WTC11 (cell line): ENCODE measurements at regions not wholly inside any gene's neighbourhood (a gene's known extent, or its start where the extent isn't known, plus 50 kb on each side); places are given as distances from the start of the nearest gene placed in this dataset.

ENCODE experiments used
- ATAC-seq: fragments of 200-7000 bp; cut with Tn5 transposase; 2 replicates; pipeline ENCODE4 v1.10.0; 2021; ENCODE audit warnings: mild to moderate bottlenecking, moderate library complexity
- CTCF ChIA-PET: fragments of 300-600 bp; sonication (Branson Sonifier 250); formaldehyde crosslinking; loops from one replicate; lab custom pipeline; 2021; ENCODE audit warnings: antibody characterized with exemption; lab: Charles Lee
- POLR2A ChIA-PET: fragments of 350-600 bp; sonication (Branson Sonifier 250); formaldehyde crosslinking; loops from one replicate; lab custom pipeline; 2021; ENCODE audit warnings: antibody characterized with exemption; lab: Charles Lee
- DNase-seq: peaks from one replicate; pipeline ENCODE4 v3.0.0; 2021; ENCODE audit warnings: low spot score
- H3K27ac Mint-ChIP-seq: 2 replicates; pipeline ENCODE4 v1.8.0; 2021; ENCODE audit warnings: mixed read lengths
- H3K27me3 Mint-ChIP-seq: 2 replicates; pipeline ENCODE4 v1.8.0; 2021; ENCODE audit warnings: low read depth, mild to moderate bottlenecking, moderate library complexity, mixed read lengths
- H3K36me3 Mint-ChIP-seq: 2 replicates; pipeline ENCODE4 v1.8.0; 2021; ENCODE audit warnings: mixed read lengths
- H3K4me1 Mint-ChIP-seq: 2 replicates; pipeline ENCODE4 v1.8.0; 2022; ENCODE audit warnings: mixed read lengths
- H3K4me3 Mint-ChIP-seq: 2 replicates; pipeline ENCODE4 v1.8.0; 2021; ENCODE audit warnings: mild to moderate bottlenecking, moderate library complexity, mixed read lengths
- H3K9me3 Mint-ChIP-seq: 2 replicates; pipeline ENCODE4 v1.8.0; 2021; ENCODE audit warnings: mixed read lengths
- AFF4 ChIP-seq: sonication (generic); formaldehyde crosslinking; IDR thresholded peaks from 2 replicates; pipeline ENCODE4 v1.8.1; 2023; ENCODE audit warnings: mild to moderate bottlenecking, missing genetic modification reagents, borderline replicate concordance
- ARID4B ChIP-seq: sonication (generic); formaldehyde crosslinking; IDR thresholded peaks from 2 replicates; pipeline ENCODE4 v1.8.0; 2023; ENCODE audit warnings: missing genetic modification reagents, mild to moderate bottlenecking, borderline replicate concordance
- HMGA2 ChIP-seq: fragments of 250-450 bp; sonication (Bioruptor Pico); IDR thresholded peaks from 2 replicates; pipeline ENCODE4 v1.4.0; 2021; ENCODE audit warnings: mild to moderate bottlenecking, moderate library complexity
- KAT7 ChIP-seq: sonication (generic); formaldehyde crosslinking; IDR thresholded peaks from 2 replicates; pipeline ENCODE4 v1.8.1; 2023; ENCODE audit warnings: missing genetic modification reagents, mild to moderate bottlenecking, borderline replicate concordance
- NFATC4 ChIP-seq: fragments of 250-450 bp; sonication (Bioruptor Pico); IDR thresholded peaks from 2 replicates; pipeline ENCODE4 v1.9.0; 2021; ENCODE audit warnings: mild to moderate bottlenecking
- SMAD3 ChIP-seq: sonication (generic); formaldehyde crosslinking; IDR thresholded peaks from 2 replicates; pipeline ENCODE4 v1.8.0; 2022; ENCODE audit warnings: missing genetic modification reagents, mild to moderate bottlenecking, borderline replicate concordance
- TF ChIP-seq, protein P1 (sequence below): sonication (generic); formaldehyde crosslinking; IDR thresholded peaks from 2 replicates; pipeline ENCODE4 v1.8.1; 2023; ENCODE audit warnings: mild to moderate bottlenecking, missing genetic modification reagents
- TF ChIP-seq, protein P2 (sequence below): fragments of 250-450 bp; sonication (Bioruptor Pico); IDR thresholded peaks from 2 replicates; pipeline ENCODE4 v1.9.0; 2021; ENCODE audit warnings: mild to moderate bottlenecking, borderline replicate concordance
- TF ChIP-seq, protein P3 (sequence below): fragments of 250-450 bp; sonication (Bioruptor Pico); IDR thresholded peaks from 2 replicates; pipeline ENCODE4 v1.9.0; 2021; ENCODE audit warnings: mild to moderate bottlenecking
- TF ChIP-seq, protein P4 (sequence below): sonication (generic); formaldehyde crosslinking; IDR thresholded peaks from 2 replicates; pipeline ENCODE4 v1.8.1; 2023; ENCODE audit warnings: mild to moderate bottlenecking, missing genetic modification reagents
- TF ChIP-seq, protein P5 (sequence below): sonication (generic); formaldehyde crosslinking; IDR thresholded peaks from 2 replicates; pipeline ENCODE4 v1.8.1; 2022; ENCODE audit warnings: missing genetic modification reagents, borderline replicate concordance

DNA sequence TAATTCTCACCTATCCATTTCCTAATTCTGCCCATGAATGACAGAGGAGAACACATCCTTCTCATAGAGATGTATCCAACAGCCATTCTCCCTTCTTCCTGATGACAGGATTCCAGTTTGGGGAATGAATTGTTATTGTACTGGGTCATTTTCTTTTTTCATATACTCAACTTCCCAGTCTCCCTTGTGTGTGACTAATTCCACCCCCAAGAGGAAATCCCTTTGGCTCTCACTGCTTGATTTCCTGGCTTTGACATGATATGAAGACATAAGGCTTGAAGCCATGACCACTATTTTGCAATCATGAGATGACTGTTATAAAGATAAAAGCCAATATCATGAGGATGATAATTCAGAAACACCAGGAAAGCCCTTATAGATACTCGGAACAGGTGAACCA lies 384.7 kb upstream of the ACVR2A start:
- POLR2A ChIA-PET = no interaction called here

More for the DNA sequence above, 384.7 kb upstream of the ACVR2A start:
- no peak overlapping the region for H3K27ac Mint-ChIP-seq
- H3K36me3 Mint-ChIP-seq = no peaks in the 10 kb centered on the region
- CTCF ChIA-PET = no interaction called here
- DNase-seq (no peak), ATAC-seq (no peak)
- TF ChIP-seq, protein P1, sequence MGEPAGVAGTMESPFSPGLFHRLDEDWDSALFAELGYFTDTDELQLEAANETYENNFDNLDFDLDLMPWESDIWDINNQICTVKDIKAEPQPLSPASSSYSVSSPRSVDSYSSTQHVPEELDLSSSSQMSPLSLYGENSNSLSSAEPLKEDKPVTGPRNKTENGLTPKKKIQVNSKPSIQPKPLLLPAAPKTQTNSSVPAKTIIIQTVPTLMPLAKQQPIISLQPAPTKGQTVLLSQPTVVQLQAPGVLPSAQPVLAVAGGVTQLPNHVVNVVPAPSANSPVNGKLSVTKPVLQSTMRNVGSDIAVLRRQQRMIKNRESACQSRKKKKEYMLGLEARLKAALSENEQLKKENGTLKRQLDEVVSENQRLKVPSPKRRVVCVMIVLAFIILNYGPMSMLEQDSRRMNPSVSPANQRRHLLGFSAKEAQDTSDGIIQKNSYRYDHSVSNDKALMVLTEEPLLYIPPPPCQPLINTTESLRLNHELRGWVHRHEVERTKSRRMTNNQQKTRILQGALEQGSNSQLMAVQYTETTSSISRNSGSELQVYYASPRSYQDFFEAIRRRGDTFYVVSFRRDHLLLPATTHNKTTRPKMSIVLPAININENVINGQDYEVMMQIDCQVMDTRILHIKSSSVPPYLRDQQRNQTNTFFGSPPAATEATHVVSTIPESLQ (CRISPR knock-in tag) = no peak
- TF ChIP-seq, protein P2, sequence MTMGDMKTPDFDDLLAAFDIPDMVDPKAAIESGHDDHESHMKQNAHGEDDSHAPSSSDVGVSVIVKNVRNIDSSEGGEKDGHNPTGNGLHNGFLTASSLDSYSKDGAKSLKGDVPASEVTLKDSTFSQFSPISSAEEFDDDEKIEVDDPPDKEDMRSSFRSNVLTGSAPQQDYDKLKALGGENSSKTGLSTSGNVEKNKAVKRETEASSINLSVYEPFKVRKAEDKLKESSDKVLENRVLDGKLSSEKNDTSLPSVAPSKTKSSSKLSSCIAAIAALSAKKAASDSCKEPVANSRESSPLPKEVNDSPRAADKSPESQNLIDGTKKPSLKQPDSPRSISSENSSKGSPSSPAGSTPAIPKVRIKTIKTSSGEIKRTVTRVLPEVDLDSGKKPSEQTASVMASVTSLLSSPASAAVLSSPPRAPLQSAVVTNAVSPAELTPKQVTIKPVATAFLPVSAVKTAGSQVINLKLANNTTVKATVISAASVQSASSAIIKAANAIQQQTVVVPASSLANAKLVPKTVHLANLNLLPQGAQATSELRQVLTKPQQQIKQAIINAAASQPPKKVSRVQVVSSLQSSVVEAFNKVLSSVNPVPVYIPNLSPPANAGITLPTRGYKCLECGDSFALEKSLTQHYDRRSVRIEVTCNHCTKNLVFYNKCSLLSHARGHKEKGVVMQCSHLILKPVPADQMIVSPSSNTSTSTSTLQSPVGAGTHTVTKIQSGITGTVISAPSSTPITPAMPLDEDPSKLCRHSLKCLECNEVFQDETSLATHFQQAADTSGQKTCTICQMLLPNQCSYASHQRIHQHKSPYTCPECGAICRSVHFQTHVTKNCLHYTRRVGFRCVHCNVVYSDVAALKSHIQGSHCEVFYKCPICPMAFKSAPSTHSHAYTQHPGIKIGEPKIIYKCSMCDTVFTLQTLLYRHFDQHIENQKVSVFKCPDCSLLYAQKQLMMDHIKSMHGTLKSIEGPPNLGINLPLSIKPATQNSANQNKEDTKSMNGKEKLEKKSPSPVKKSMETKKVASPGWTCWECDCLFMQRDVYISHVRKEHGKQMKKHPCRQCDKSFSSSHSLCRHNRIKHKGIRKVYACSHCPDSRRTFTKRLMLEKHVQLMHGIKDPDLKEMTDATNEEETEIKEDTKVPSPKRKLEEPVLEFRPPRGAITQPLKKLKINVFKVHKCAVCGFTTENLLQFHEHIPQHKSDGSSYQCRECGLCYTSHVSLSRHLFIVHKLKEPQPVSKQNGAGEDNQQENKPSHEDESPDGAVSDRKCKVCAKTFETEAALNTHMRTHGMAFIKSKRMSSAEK (CRISPR knock-in tag) = no peak
- TF ChIP-seq ARID4B (CRISPR knock-in tag) (no peak), SMAD3 (CRISPR knock-in tag) (no peak), NFATC4 (CRISPR knock-in tag) (no peak), KAT7 (CRISPR knock-in tag) (no peak), HMGA2 (CRISPR knock-in tag) (no peak), AFF4 (CRISPR knock-in tag) (no peak)
- TF ChIP-seq, protein P3, sequence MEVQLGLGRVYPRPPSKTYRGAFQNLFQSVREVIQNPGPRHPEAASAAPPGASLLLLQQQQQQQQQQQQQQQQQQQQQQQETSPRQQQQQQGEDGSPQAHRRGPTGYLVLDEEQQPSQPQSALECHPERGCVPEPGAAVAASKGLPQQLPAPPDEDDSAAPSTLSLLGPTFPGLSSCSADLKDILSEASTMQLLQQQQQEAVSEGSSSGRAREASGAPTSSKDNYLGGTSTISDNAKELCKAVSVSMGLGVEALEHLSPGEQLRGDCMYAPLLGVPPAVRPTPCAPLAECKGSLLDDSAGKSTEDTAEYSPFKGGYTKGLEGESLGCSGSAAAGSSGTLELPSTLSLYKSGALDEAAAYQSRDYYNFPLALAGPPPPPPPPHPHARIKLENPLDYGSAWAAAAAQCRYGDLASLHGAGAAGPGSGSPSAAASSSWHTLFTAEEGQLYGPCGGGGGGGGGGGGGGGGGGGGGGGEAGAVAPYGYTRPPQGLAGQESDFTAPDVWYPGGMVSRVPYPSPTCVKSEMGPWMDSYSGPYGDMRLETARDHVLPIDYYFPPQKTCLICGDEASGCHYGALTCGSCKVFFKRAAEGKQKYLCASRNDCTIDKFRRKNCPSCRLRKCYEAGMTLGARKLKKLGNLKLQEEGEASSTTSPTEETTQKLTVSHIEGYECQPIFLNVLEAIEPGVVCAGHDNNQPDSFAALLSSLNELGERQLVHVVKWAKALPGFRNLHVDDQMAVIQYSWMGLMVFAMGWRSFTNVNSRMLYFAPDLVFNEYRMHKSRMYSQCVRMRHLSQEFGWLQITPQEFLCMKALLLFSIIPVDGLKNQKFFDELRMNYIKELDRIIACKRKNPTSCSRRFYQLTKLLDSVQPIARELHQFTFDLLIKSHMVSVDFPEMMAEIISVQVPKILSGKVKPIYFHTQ = no peak
- TF ChIP-seq, protein P4, sequence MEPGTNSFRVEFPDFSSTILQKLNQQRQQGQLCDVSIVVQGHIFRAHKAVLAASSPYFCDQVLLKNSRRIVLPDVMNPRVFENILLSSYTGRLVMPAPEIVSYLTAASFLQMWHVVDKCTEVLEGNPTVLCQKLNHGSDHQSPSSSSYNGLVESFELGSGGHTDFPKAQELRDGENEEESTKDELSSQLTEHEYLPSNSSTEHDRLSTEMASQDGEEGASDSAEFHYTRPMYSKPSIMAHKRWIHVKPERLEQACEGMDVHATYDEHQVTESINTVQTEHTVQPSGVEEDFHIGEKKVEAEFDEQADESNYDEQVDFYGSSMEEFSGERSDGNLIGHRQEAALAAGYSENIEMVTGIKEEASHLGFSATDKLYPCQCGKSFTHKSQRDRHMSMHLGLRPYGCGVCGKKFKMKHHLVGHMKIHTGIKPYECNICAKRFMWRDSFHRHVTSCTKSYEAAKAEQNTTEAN = no peak
- TF ChIP-seq, protein P5, sequence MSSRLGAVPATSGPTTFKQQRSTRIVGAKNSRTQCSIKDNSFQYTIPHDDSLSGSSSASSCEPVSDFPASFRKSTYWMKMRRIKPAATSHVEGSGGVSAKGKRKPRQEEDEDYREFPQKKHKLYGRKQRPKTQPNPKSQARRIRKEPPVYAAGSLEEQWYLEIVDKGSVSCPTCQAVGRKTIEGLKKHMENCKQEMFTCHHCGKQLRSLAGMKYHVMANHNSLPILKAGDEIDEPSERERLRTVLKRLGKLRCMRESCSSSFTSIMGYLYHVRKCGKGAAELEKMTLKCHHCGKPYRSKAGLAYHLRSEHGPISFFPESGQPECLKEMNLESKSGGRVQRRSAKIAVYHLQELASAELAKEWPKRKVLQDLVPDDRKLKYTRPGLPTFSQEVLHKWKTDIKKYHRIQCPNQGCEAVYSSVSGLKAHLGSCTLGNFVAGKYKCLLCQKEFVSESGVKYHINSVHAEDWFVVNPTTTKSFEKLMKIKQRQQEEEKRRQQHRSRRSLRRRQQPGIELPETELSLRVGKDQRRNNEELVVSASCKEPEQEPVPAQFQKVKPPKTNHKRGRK (CRISPR knock-in tag) = no peak
- H3K4me3 Mint-ChIP-seq = no peak overlapping the region
- no peaks in the 10 kb centered on the region for H3K27me3 Mint-ChIP-seq
- H3K9me3 Mint-ChIP-seq = no peaks in the 10 kb centered on the region
- H3K4me1 Mint-ChIP-seq = peaks cover 18% of the 10 kb centered on the region
